HAP-1 (cell line): ENCODE measurements at regions not wholly inside any gene's neighbourhood (a gene's known extent, or its start where the extent isn't known, plus 50 kb on each side); places are given as distances from the start of the nearest gene placed in this dataset.
"Not testable (repeated sequence)": the region's sequence is repeated elsewhere in the genome, so short reads cannot be mapped to it uniquely, and the experiment has no call there.

Source experiments
- DNase-seq, 2 experiments: peaks; one replicate each; pipeline ENCODE4 v3.0.0-alpha.2; 2016 to 2020; ENCODE audit warnings: low spot score in 2 of 2
- H3K27me3 ChIP-seq: fragments of 250-450 bp; sonication (Bioruptor Pico); 2 replicates; pipeline ENCODE4 v1.5.1; 2020; ENCODE audit warnings: low read depth, mild to moderate bottlenecking, moderate library complexity
- H3K36me3 ChIP-seq: fragments of 250-450 bp; sonication (Bioruptor Pico); replicated peaks from 2 replicates; pipeline ENCODE4 v1.5.1; 2020; ENCODE audit warnings: mild to moderate bottlenecking
- H3K4me1 ChIP-seq: fragments of 250-450 bp; sonication (Bioruptor Pico); 2 replicates; pipeline ENCODE4 v1.5.1; 2020; ENCODE audit warnings: mild to moderate bottlenecking
- H3K4me3 ChIP-seq: fragments of 250-450 bp; sonication (Bioruptor Pico); 2 replicates; pipeline ENCODE4 v1.5.1; 2020; ENCODE audit warnings: mild to moderate bottlenecking, moderate library complexity
- H3K9me3 ChIP-seq: fragments of 250-450 bp; sonication (Bioruptor Pico); 2 replicates; pipeline ENCODE4 v1.5.1; 2020; ENCODE audit warnings: mild to moderate bottlenecking, moderate library complexity
- in situ Hi-C: fragments of 300-500 bp; cut with MboI; formaldehyde crosslinking; loops from 3 replicates; pipeline ENCODE4 v1.14.3; 2020; ENCODE audit warnings: low sequenced_read_pairs, inconsistent platforms, mixed read lengths

DNA sequence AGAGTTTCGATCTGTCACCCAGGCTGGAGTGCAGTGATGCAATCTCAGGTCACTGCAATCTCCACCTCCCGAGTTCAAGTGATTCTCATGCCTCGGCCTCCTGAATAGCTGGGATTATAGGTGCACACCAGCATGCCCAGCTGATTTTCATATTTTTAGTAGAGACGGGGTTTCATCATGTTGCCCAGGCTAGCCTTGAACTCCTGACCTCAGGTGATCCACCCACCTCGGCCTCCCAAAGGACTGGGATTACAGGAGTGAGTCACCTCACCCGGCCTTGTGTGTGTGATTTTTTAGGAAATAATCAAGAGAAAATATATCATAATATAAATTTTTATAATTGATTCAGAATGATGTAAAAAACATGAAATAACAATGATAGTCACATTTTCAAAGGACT is 1231.4 kb downstream of the GALC start:
- no peaks in the 10 kb centered on the region for H3K4me1 ChIP-seq
- H3K4me3 ChIP-seq, result no peak overlapping the region
- H3K36me3 ChIP-seq, result no peaks in the 10 kb centered on the region
- no peaks in the 10 kb centered on the region for H3K27me3 ChIP-seq
- in situ Hi-C loops, result no loop called here
- no peaks in the 10 kb centered on the region for H3K9me3 ChIP-seq
- DNase-seq, result no peak

GRCh38 chr14:86756521-86757190 is 1226.7 kb downstream of the FLRT2 start:
- H3K9me3 ChIP-seq, result no peaks in the 10 kb centered on the region
- in situ Hi-C loops, result no loop called here
- no peak for DNase-seq

DNA sequence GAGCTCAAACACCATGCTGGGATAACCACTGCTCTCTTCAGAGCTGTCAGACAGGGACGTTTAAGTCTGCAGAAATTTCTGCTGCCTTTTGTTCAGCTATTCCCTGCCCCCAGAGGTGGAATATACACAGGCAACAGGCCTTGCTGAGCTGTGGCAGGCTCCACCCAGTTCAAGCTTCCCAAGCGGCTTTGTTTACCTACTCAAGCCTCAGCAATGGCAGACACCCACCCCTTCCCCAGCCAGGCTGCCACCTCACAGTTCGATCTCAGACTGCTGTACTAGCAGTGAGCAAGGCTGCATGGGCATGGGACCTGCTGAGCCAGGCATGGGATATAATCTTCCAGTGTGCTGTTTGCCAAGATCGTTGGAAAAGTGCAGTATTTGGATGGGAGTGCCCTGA is 1220.5 kb downstream of the FLRT2 start:
- H3K4me1 ChIP-seq, in situ Hi-C loops, H3K36me3 ChIP-seq, DNase-seq, H3K9me3 ChIP-seq, H3K4me3 ChIP-seq, H3K27me3 ChIP-seq: not testable (repeated sequence)

More at GRCh38 chr14:86756521-86757190, 1226.7 kb downstream of the FLRT2 start:
- no peaks in the 10 kb centered on the region for H3K36me3 ChIP-seq
- H3K4me1 ChIP-seq, result no peaks in the 10 kb centered on the region
- no peak overlapping the region for H3K4me3 ChIP-seq
- no peaks in the 10 kb centered on the region for H3K27me3 ChIP-seq

DNA sequence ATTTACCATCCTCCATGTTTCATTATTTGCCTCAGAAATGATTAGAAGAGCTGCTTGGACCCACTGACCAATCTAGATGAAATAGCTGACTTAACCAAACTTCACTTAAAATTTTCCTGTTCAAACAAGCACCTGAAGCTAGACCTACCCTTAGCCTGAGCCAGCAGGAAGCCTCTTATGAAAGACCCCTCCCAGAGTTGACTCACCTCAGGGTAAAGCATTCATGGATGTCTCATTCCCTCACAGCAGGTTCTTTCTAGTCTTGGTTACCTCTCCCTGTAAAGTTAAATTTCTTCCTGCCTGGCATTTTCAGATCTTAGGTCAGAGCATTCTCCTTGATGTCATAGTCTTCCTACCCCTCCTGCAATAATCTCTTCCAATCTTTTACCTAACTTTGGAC is 1209.8 kb downstream of the FLRT2 start:
- no peak for DNase-seq
- no peaks in the 10 kb centered on the region for H3K27me3 ChIP-seq
- no peak overlapping the region for H3K4me3 ChIP-seq
- H3K36me3 ChIP-seq, result no peaks in the 10 kb centered on the region
- no peaks in the 10 kb centered on the region for H3K9me3 ChIP-seq
- H3K4me1 ChIP-seq, result no peaks in the 10 kb centered on the region
- in situ Hi-C loops, result no loop called here

DNA sequence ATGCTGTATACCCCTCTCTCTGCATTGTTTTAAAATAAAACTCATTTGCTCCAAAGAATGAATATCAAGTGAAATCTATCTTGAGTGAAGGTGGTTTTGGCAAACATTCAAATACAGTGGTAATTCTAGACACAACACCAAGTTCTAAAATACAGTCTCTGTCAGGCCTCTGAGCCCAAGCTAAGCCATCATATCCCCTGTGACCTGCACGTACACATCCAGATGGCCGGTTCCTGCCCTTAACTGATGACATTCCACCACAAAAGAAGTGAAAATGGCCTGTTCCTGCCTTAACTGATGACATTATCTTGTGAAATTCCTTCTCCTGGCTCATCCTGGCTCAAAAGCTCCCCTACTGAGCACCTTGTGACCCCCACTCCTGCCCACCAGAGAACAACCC is 1201.5 kb downstream of the FLRT2 start:
- H3K27me3 ChIP-seq, DNase-seq, H3K4me1 ChIP-seq, in situ Hi-C loops, H3K4me3 ChIP-seq, H3K36me3 ChIP-seq, H3K9me3 ChIP-seq: not testable (repeated sequence)

DNA sequence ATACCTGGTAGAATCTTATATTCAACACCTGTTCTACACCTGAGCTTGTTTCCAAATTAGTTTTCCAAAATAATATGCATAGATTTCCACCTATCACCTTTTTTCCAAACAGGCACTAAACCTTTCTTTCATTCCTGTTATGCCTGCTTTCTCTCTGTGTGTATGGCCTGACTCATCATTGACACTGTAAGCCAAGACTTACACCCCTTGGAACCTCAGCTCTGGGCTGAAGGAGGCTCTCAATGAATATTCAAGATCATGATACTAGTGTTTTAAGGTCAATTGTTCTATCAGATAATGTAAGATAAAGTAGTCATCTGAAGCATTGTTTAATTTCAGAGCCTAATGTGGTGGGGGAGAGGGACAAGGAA is 1193.3 kb downstream of the FLRT2 start:
- DNase-seq, result no peak
- Histone ChIP-seq H3K9me3 (no peaks in the 10 kb centered on the region), H3K27me3 (no peaks in the 10 kb centered on the region), H3K4me1 (no peaks in the 10 kb centered on the region), H3K36me3 (no peaks in the 10 kb centered on the region), H3K4me3 (no peak overlapping the region)
- in situ Hi-C loops, result no loop called here

DNA sequence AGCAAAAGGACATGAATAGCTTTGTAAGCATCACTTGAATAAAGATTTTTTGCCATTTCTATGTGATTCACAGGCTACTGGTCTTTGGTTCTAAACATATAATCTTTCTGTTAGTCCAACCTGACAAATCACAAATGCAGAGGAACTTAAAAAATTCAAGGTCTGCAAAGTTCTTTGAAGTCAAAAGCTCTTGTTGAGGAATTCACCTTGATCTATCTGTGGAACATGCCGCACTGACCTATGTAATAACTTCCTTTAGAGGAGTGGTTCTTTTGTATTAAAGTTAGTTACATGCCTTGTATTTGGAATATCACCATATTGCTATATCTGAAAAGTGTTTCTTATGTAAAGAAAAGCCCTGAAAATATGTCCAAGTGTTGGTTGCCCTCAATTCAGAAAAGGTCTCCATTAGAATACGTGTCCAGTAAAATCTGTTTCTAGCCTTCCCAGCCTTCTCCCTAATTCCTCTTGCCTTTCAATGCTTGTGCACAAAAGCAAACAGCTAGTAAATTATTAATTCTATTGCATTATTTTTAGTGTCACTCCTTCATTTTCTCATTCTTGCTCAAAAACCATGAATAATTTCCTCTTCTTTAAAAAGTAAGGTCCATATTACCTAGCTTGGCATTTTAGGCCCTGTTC is 1192.8 kb downstream of the FLRT2 start:
- no peak for DNase-seq
- H3K4me1 ChIP-seq, result no peaks in the 10 kb centered on the region
- no peaks in the 10 kb centered on the region for H3K9me3 ChIP-seq
- H3K36me3 ChIP-seq, result no peaks in the 10 kb centered on the region
- no peak overlapping the region for H3K4me3 ChIP-seq
- H3K27me3 ChIP-seq, result no peaks in the 10 kb centered on the region
- in situ Hi-C loops, result no loop called here

GRCh38 chr14:86714575-86714974 is 1184.6 kb downstream of the FLRT2 start:
- Histone ChIP-seq H3K4me3 (no peak overlapping the region), H3K27me3 (no peaks in the 10 kb centered on the region), H3K9me3 (no peaks in the 10 kb centered on the region), H3K36me3 (no peaks in the 10 kb centered on the region), H3K4me1 (no peaks in the 10 kb centered on the region)
- no peak for DNase-seq
- in situ Hi-C loops, result no loop called here

DNA sequence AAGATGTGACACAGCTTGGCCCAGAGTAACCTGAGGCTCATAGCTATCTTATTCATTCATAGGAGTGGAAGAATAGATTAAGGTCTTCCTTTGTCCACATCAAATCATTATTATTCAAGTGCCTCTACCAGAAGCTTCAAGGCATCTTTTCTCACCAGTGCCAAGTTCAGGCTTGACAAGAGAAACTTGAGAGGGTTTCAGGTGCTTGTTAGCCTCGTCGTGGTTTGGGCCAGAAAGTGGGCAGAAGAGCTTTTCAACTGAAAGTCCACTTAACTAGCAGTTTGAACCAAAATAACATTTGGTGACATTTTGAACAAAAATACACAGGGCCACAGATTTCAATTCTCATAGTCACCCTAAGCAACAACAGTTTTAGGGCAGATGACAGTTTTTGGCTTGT is 1184.2 kb downstream of the FLRT2 start:
- no peaks in the 10 kb centered on the region for H3K36me3 ChIP-seq
- DNase-seq, result no peak
- H3K27me3 ChIP-seq, result no peaks in the 10 kb centered on the region
- no peaks in the 10 kb centered on the region for H3K4me1 ChIP-seq
- H3K4me3 ChIP-seq, result no peak overlapping the region
- in situ Hi-C loops, result no loop called here
- H3K9me3 ChIP-seq, result no peaks in the 10 kb centered on the region

DNA sequence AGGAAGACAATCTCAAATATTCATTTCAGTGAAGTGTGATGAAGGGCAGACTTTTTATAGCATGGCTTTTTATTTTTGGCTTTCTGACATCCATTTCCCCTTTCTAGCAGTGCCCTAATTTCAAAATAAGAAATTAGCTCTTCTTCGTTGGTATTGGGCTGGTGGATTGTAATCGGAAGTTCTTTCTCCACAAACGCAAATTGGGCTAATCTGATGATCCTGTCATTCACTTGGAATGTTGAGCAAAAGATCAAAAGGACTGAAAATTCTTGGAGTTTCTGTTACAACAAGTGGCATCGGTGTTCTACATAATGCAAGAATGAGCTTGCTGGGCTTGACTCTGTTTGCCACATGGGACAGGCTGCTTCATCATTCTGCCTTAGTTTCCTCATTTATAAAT is 1182.8 kb downstream of the FLRT2 start:
- no peak for DNase-seq
- Histone ChIP-seq H3K27me3 (no peaks in the 10 kb centered on the region), H3K4me3 (no peak overlapping the region), H3K9me3 (no peaks in the 10 kb centered on the region), H3K36me3 (no peaks in the 10 kb centered on the region), H3K4me1 (no peaks in the 10 kb centered on the region)
- in situ Hi-C loops, result no loop called here

DNA sequence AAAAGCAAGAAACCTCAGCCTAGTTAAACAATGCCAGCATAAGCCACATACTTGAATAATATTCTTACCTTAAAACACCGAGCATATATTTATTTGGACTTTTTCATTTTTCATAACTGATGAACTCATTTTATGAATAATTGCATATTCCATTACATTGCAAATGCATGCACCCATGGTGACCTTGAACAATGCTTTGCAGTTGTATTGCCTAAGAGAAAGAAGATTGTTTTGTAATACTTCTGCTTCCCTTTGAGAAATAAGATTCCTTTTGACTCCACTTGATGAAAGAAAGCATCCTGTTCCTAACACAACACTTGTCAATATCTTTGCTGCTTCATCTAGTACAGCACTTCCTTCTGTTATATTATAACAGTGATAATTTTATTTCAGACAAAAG is 1182.2 kb downstream of the FLRT2 start:
- no peaks in the 10 kb centered on the region for H3K4me1 ChIP-seq
- in situ Hi-C loops, result no loop called here
- H3K36me3 ChIP-seq, result no peaks in the 10 kb centered on the region
- no peaks in the 10 kb centered on the region for H3K9me3 ChIP-seq
- DNase-seq, result no peak
- no peak overlapping the region for H3K4me3 ChIP-seq
- no peaks in the 10 kb centered on the region for H3K27me3 ChIP-seq

- Histone ChIP-seq H3K4me1 (no peaks in the 10 kb centered on the region), H3K27me3 (no peaks in the 10 kb centered on the region), H3K9me3 (no peaks in the 10 kb centered on the region), H3K4me3 (no peak overlapping the region), H3K36me3 (no peaks in the 10 kb centered on the region)
- in situ Hi-C loops, result no loop called here
- DNase-seq, result no peak
These were observed 1178.9 kb downstream of the FLRT2 start for GRCh38 chr14:86708846-86709339.

DNA sequence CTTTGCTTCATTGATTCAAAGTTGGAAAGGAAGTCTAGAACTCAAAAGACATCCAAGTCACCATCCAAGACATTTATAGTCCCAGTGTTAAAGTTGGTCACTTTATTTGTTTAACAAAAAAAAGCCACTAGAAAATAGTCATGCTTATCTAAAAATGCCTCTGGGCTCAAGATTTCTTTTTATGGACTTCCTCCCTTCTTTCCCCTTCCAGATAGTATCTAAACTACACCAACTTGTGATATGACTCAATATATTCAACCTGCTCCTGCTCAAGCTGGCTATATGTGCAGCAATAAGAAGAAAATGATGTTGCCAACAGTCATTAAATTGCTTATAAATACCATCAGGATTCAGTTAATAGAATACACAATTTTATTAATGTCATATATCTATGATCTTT is 1177.1 kb downstream of the FLRT2 start:
- in situ Hi-C loops, result no loop called here
- H3K4me1 ChIP-seq, result no peaks in the 10 kb centered on the region
- no peaks in the 10 kb centered on the region for H3K36me3 ChIP-seq
- no peaks in the 10 kb centered on the region for H3K9me3 ChIP-seq
- H3K4me3 ChIP-seq, result no peak overlapping the region
- no peaks in the 10 kb centered on the region for H3K27me3 ChIP-seq
- no peak for DNase-seq

DNA sequence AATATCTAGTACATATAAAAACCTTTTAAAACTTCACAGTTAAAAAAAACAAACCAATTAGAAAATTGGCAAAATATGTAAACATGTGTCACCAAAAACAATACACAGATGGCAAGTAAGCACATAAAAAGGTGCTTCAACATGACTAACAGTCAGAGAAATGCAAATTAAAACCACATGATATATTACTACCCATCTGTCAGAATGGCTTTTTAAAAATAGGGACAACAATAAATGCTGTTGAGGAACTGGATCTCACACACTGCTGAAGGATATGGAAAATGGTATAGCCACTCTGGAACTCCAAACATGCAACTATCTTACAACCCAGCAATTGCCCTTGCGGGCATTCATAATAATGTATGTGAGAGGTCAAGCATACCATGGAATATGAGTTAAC is 1153.6 kb downstream of the FLRT2 start:
- H3K4me1 ChIP-seq, result no peaks in the 10 kb centered on the region
- no peaks in the 10 kb centered on the region for H3K36me3 ChIP-seq
- in situ Hi-C loops, result no loop called here
- DNase-seq, result no peak
- H3K4me3 ChIP-seq, result no peak overlapping the region
- H3K27me3 ChIP-seq, result no peaks in the 10 kb centered on the region
- no peaks in the 10 kb centered on the region for H3K9me3 ChIP-seq

GRCh38 chr14:86675059-86675458 is 1145.1 kb downstream of the FLRT2 start:
- in situ Hi-C loops, result no loop called here
- no peaks in the 10 kb centered on the region for H3K36me3 ChIP-seq
- H3K27me3 ChIP-seq, result no peaks in the 10 kb centered on the region
- DNase-seq, result no peak
- H3K9me3 ChIP-seq, result no peaks in the 10 kb centered on the region
- H3K4me3 ChIP-seq, result no peak overlapping the region
- no peaks in the 10 kb centered on the region for H3K4me1 ChIP-seq
